ENCODE measurements at regions not wholly inside any gene's neighbourhood (a gene's known extent, or its start where the extent isn't known, plus 50 kb on each side); places are given as distances from the start of the nearest gene placed in this dataset.

GRCh38 chr2:225740086-225740485 is 340.6 kb downstream of the NYAP2 start:
- TF ChIP-seq ELK4 (IDR thresholded peaks at IDR 0.05; ENCODE audit: borderline replicate concordance, low read depth, low read length), result no peak
- no peak for TF ChIP-seq CTCF (tag by site-specific recombination; IDR thresholded peaks at IDR 0.05)
- TF ChIP-seq ZNF629 (tag by site-specific recombination; IDR thresholded peaks at IDR 0.05), result no peak
- no peak for TF ChIP-seq ZNF221 (tag by site-specific recombination; IDR thresholded peaks at IDR 0.05; ENCODE audit: borderline replicate concordance)
- TF ChIP-seq ZFP3 (tag by site-specific recombination; IDR thresholded peaks at IDR 0.05; ENCODE audit: low read depth), result no peak
- no peak for TF ChIP-seq ZNF138 (tag by site-specific recombination; IDR thresholded peaks at IDR 0.05; ENCODE audit: borderline replicate concordance)
- no peak for TF ChIP-seq TSHZ1 (tag by site-specific recombination; IDR thresholded peaks at IDR 0.05; ENCODE audit: borderline replicate concordance)
- TF ChIP-seq SP7 (tag by site-specific recombination; IDR thresholded peaks at IDR 0.05), result no peak
- TF ChIP-seq ZNF274 (IDR thresholded peaks at IDR 0.05; ENCODE audit: low read length), result no peak
- TF ChIP-seq ZNF274 (tag by site-specific recombination; IDR thresholded peaks at IDR 0.05; ENCODE audit: borderline replicate concordance), result no peak
- no peak for TF ChIP-seq PBX3 (CRISPR knock-in tag; IDR thresholded peaks at IDR 0.05)
- no peak for TF ChIP-seq ZBTB21 (tag by site-specific recombination; IDR thresholded peaks at IDR 0.05)
- no peak for TF ChIP-seq ZNF324 (tag by site-specific recombination; IDR thresholded peaks at IDR 0.05)
- no peak for TF ChIP-seq ZBTB49 (tag by site-specific recombination; IDR thresholded peaks at IDR 0.05; ENCODE audit: low read depth)
- TF ChIP-seq ZNF837 (tag by site-specific recombination; IDR thresholded peaks at IDR 0.05), result no peak
